ENCODE measurements at regions not wholly inside any gene's neighbourhood (a gene's known extent, or its start where the extent isn't known, plus 50 kb on each side); places are given as distances from the start of the nearest gene placed in this dataset.

DNA sequence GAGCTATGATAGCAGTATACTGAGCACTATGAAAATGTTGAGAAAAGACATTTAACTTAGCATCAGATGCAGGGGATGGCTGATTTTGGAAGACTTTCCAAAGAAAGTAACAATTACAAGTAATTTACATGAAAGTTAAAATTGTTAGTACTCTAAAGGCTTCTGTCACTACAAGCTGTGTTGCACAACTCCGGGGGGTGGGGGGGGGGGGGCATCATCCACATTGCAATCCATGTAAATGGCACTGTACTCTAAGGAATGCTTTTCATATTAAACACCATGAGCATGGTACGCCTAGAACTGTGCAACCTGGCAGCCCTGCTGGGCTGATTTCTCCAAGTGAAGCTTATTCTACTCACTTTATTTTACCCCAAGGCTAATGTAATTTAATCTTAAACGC, 363.4 kb downstream of the TMA16 start:
- DNase-seq (ENCODE audit: low spot score in 2 of 2) (no peak), ATAC-seq (ENCODE audit: low read depth) (no peak)
- Mint-ChIP-seq H3K4me3 (no peak overlapping the region), H3K9me3 (no peaks in the 10 kb centered on the region), H3K27ac (no peak overlapping the region), H3K27me3 (peaks cover 7% of the 10 kb centered on the region), H3K36me3 (no peaks in the 10 kb centered on the region), H3K4me1 (peaks cover 2% of the 10 kb centered on the region)

DNA sequence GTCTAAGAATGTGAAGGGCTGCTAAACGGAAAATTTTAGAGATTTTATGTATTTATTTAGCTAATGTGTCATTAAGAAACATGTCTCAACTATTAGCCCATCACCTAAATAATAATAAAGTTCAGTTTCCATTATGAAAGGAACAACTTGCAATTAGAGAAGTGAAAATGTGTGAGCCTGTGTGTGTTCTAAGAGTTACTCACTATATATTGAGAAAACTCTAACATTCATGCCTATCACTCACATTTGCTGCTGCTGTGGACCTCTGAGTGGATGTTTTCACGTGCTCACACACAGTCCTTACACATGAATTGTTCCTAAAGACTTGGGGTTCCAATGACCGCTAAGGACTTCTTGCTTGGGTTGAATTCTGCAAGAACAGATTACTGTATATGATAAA, 364.0 kb downstream of the TMA16 start:
- Mint-ChIP-seq H3K9me3 (no peaks in the 10 kb centered on the region), H3K36me3 (no peaks in the 10 kb centered on the region), H3K27me3 (peaks cover 9% of the 10 kb centered on the region), H3K27ac (no peak overlapping the region), H3K4me1 (peaks cover 2% of the 10 kb centered on the region), H3K4me3 (no peak overlapping the region)
- ATAC-seq (ENCODE audit: low read depth), result no peak
- DNase-seq (ENCODE audit: low spot score in 2 of 2), result no peak

DNA sequence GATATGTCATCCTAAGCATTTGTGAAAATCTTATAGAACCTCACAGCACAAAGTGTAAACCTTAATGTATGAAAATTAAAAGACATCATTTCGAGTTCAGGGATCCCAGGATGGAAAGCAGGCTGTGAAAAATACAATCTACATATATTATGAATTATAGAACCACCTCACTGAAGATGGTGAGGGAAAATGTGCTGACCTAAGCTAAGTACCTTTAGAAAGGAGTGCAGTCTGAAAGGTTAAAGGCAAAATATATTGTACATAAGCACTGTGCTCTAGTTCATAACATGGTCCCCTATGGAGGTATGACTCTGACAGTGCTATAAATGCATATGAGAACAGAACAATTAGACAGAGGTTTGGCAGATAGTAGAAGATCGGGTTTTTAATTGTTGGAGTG, 368.6 kb downstream of the TMA16 start:
- ATAC-seq (ENCODE audit: low read depth), result no peak
- H3K4me1 Mint-ChIP-seq, result peaks cover 6% of the 10 kb centered on the region
- H3K4me3 Mint-ChIP-seq, result no peak overlapping the region
- H3K27ac Mint-ChIP-seq, result no peak overlapping the region
- H3K9me3 Mint-ChIP-seq, result no peaks in the 10 kb centered on the region
- peaks cover 9% of the 10 kb centered on the region for H3K27me3 Mint-ChIP-seq
- DNase-seq (ENCODE audit: low spot score in 2 of 2), result no peak
- no peaks in the 10 kb centered on the region for H3K36me3 Mint-ChIP-seq

DNA sequence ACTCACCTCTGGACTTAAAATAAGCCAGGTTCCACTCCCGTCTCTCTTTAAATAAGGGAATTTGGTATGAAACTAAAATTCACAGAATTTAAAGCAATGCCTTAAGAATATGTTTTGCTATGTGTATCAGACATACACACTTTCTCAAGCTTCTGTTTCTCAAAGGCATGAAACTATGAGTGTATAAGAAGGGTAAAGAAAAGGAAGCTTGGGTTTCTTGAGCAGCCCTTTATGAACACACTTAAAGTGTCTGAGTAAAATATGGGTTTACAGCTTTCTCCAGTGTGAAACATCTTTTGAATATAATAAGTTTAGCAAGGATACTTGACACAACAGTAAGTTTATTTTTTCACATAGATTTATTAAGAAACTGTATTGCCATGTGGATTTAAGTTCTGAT, 370.5 kb downstream of the TMA16 start:
- Mint-ChIP-seq H3K9me3 (no peaks in the 10 kb centered on the region), H3K36me3 (no peaks in the 10 kb centered on the region), H3K27ac (no peak overlapping the region), H3K27me3 (peaks cover 4% of the 10 kb centered on the region), H3K4me1 (peaks cover 4% of the 10 kb centered on the region), H3K4me3 (no peak overlapping the region)
- DNase-seq (ENCODE audit: low spot score in 2 of 2) (no peak), ATAC-seq (ENCODE audit: low read depth) (no peak)

DNA sequence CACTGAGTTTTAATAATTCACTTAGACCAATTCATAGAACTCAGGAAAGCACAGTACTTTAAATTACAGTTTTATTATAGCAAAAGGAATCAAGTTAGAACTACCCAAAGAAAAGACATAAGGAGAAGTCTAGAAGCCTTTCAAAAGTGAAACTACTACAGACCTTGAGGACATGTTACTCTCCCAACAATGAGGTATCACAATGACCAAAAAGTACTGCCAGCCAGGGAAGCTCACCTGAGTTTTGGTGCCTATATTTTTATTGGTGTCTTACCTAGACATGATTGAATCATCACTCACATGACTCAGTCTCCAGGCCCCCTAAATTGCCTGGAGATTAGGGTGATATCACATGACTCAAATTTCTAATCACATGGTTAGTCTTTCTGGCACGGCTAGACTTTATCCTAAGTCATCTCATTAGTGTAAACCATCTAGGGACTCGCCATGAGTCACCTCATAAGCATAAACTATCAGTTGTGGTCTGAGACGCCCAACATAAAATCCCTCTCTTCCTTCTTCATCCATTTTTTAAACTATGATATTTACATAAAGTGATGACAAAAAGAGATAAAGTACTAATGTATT, 372.3 kb downstream of the TMA16 start:
- Mint-ChIP-seq H3K4me1 (peaks cover 4% of the 10 kb centered on the region), H3K4me3 (no peak overlapping the region), H3K36me3 (no peaks in the 10 kb centered on the region), H3K9me3 (no peaks in the 10 kb centered on the region), H3K27me3 (peaks cover 2% of the 10 kb centered on the region), H3K27ac (peak overlapping the region; percentile 24)
- DNase-seq (ENCODE audit: low spot score in 2 of 2) (no peak), ATAC-seq (ENCODE audit: low read depth) (peak; percentile 50)

DNA sequence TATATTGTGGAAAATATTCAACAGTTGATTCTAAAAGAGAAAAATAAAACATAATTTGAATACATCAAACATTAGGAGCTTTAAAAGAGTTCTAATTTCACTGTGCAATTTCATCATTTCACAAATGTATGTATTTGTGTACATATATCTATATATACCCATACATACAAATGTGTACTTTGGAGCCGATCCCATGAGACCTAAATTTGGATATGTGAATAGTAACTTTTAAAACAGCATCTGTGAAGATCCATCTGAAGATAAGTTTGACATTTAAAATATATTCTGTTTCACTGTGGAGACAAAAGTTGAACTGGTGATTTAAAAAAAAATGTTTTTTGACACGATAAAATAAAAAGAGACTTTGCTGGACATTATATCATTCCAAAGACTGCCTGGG, 374.0 kb downstream of the TMA16 start:
- no peak for DNase-seq (ENCODE audit: low spot score in 2 of 2)
- ATAC-seq (ENCODE audit: low read depth), result no peak
- no peak overlapping the region for H3K4me3 Mint-ChIP-seq
- no peak overlapping the region for H3K27ac Mint-ChIP-seq
- H3K4me1 Mint-ChIP-seq, result peaks cover 4% of the 10 kb centered on the region
- no peaks in the 10 kb centered on the region for H3K36me3 Mint-ChIP-seq
- H3K27me3 Mint-ChIP-seq, result no peaks in the 10 kb centered on the region
- no peaks in the 10 kb centered on the region for H3K9me3 Mint-ChIP-seq

DNA sequence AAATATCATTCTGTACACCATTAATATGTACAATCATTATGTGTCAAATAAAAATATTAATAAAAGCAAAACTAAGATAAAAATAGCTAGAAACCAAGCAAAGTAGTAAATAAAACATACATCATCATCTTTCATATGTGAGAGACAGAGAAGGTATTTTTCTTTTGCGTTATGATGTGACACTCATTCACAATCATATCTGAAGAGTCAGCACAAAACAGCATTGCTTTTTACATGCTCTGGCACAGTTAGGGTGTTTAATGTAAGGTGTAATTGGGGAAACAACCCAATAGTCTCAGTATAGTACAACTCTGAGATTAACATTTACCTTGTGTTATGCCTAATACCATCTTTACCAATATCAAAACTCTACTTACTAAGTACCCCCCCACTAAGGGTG, 376.6 kb downstream of the TMA16 start:
- DNase-seq (ENCODE audit: low spot score in 2 of 2) (no peak), ATAC-seq (ENCODE audit: low read depth) (no peak)
- no peaks in the 10 kb centered on the region for H3K9me3 Mint-ChIP-seq
- H3K36me3 Mint-ChIP-seq, result no peaks in the 10 kb centered on the region
- H3K27me3 Mint-ChIP-seq, result no peaks in the 10 kb centered on the region
- H3K4me1 Mint-ChIP-seq, result peaks cover 4% of the 10 kb centered on the region
- H3K27ac Mint-ChIP-seq, result no peak overlapping the region
- no peak overlapping the region for H3K4me3 Mint-ChIP-seq

DNA sequence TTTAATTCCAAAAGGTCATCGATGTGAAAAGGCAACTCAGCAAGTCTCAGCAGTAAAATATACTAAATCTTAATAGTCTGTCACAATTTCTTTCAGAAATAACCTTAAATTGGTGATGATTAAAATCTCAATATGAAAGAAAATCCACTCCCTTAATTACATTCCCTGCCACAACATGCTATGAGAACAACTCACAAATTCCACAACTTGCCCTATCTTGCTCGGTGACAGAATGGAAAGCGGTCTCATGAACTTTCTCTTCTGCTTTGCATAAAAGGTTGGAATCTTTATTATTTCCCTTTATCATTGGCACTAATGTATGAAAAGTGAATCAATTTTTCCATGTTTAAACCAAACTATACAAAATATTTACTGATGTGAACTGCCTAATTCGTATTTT, 380.8 kb downstream of the TMA16 start:
- Mint-ChIP-seq H3K4me3 (no peak overlapping the region), H3K27me3 (no peaks in the 10 kb centered on the region), H3K9me3 (no peaks in the 10 kb centered on the region), H3K36me3 (no peaks in the 10 kb centered on the region), H3K4me1 (no peaks in the 10 kb centered on the region), H3K27ac (peak overlapping the region; percentile 37)
- no peak for DNase-seq (ENCODE audit: low spot score in 2 of 2)
- ATAC-seq (ENCODE audit: low read depth), result no peak

DNA sequence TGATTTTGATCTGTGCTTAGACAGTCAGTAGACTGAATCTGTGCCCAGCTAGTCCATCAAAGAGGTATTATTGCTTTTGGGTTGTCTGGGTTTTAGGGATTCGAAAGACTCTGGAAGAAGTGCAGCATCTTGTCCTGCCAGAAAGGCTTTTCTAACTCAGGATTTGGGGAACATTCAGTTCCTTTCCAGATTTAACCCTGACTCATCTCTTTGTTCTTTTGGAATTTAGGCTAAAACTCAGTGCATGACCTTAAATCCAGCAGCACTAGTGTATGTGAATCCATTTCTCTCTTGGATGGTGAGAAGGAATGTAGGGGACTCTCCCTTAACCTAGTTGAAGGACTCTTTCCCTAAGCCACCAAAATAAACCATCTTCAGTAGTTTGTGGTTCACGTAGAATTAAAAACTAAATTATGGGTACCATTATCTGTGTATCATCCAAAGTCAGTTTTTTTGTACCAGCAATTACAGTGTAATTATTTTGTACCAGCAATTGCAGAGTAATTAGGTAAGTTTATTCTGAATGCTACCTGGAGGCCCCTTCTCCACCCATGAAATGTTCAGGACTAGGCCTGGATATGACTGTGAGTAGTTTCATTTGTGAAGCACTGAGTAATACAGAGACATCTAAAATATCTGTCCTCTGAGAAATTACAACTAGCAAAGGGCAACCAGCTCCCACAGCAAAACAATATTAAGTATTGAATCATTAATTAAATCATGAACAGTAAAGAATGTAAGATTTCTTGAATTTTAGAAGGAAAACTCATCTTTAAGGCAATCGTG, 384.0 kb downstream of the TMA16 start:
- no peaks in the 10 kb centered on the region for H3K36me3 Mint-ChIP-seq
- ATAC-seq (ENCODE audit: low read depth) (no peak), DNase-seq (ENCODE audit: low spot score in 2 of 2) (no peak)
- no peaks in the 10 kb centered on the region for H3K27me3 Mint-ChIP-seq
- H3K4me3 Mint-ChIP-seq, result no peak overlapping the region
- H3K9me3 Mint-ChIP-seq, result no peaks in the 10 kb centered on the region
- H3K27ac Mint-ChIP-seq, result no peak overlapping the region
- H3K4me1 Mint-ChIP-seq, result no peaks in the 10 kb centered on the region

DNA sequence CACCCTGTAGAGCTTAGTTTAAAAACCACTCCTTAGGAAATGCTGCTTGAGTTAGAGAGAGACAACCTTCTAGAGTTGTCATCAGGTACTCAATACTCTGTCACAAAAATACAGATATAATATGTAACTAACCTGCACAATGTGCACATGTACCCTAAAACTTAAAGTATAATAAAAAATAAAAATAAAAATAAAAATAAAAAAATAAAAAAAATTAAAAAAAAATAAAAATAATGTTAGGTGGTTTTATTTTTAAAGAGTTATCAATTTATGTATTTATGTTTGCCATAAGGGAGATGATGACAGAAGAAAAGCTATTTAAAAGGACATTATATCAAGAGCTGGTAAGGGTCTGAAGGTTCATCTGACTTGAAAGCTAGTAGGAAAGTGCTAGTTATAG, 397.9 kb downstream of the TMA16 start:
- no peaks in the 10 kb centered on the region for H3K4me1 Mint-ChIP-seq
- no peaks in the 10 kb centered on the region for H3K27me3 Mint-ChIP-seq
- ATAC-seq (ENCODE audit: low read depth) (no peak), DNase-seq (ENCODE audit: low spot score in 2 of 2) (no peak)
- H3K36me3 Mint-ChIP-seq, result no peaks in the 10 kb centered on the region
- H3K9me3 Mint-ChIP-seq, result peaks cover 2% of the 10 kb centered on the region
- no peak overlapping the region for H3K27ac Mint-ChIP-seq
- H3K4me3 Mint-ChIP-seq, result no peak overlapping the region

DNA sequence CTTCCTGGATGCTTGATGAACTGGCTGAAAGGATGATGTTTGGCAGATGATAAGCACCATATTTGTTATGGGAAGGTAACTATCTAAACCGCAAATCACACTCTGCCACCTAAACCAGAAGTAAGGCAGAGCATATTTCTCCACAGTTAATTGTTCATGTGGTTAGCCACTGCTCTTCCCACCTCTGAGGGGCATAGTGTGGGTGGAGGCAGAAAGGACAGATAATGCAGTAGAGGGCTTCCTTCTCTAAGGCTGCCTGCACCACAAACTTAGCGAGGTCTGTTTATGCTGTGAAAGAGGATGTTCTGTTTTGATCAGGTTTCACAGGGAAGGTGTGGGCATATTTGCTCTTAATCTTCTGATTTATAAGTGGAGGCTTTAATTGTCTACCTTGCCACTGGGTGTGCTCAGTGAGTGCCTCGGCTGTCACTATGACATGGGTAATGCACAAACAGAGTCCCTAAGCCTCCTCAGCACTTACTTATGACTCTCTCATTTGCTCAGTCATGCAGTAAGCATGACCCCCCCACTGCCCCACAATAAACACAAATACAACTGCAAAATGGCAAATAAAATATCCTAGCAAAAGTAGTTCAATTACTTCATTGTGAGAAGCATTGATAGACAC, 401.0 kb downstream of the TMA16 start:
- ATAC-seq (ENCODE audit: low read depth) (peak; percentile 22), DNase-seq (ENCODE audit: low spot score in 2 of 2) (no peak)
- Mint-ChIP-seq H3K27me3 (no peaks in the 10 kb centered on the region), H3K27ac (no peak overlapping the region), H3K36me3 (no peaks in the 10 kb centered on the region), H3K4me1 (no peaks in the 10 kb centered on the region), H3K9me3 (peaks cover 2% of the 10 kb centered on the region), H3K4me3 (no peak overlapping the region)

DNA sequence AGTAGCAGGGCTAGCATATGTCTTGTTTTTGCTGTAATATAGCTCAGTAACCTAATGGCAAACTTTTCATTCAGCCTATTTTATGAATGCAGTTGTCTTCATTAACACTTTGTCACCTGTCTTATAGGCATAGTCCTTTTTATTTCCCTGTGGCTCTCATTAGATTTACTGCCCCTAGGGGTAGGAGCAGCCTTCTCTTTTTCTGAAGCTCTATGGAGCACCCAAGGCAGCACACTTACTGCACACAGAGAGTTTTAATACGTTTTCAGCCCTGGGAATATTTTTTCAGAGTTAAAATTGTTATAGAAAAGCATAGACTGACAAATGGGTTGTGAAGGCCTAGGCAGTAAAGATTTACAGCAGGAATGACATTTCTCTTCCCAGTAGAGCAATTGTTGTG, 406.8 kb downstream of the TMA16 start:
- H3K36me3 Mint-ChIP-seq, result no peaks in the 10 kb centered on the region
- no peak overlapping the region for H3K4me3 Mint-ChIP-seq
- peaks cover 2% of the 10 kb centered on the region for H3K9me3 Mint-ChIP-seq
- DNase-seq (ENCODE audit: low spot score in 2 of 2), result no peak
- ATAC-seq (ENCODE audit: low read depth), result no peak
- H3K4me1 Mint-ChIP-seq, result no peaks in the 10 kb centered on the region
- peaks cover 2% of the 10 kb centered on the region for H3K27me3 Mint-ChIP-seq
- no peak overlapping the region for H3K27ac Mint-ChIP-seq

DNA sequence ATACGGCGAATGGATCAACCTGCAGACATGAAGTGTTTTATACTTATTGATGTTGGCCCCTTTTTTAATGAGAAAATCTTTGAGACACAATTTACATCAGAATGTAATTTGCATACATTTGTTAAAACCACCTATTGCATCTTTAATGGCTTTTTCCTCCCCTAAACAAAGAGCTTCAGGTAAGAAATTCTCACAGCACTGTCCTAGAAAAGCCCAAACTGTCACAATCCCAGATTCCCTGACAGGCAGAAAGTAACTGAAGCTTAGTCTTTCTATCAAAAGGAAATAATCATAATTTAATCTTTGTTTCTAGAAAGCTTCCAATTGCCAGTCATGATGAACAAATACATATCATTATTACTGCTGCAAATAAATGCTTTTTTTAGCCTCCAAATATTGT, 407.9 kb downstream of the TMA16 start:
- Mint-ChIP-seq H3K36me3 (no peaks in the 10 kb centered on the region), H3K9me3 (no peaks in the 10 kb centered on the region), H3K27me3 (peaks cover 2% of the 10 kb centered on the region), H3K4me3 (no peak overlapping the region), H3K27ac (no peak overlapping the region), H3K4me1 (no peaks in the 10 kb centered on the region)
- DNase-seq (ENCODE audit: low spot score in 2 of 2) (no peak), ATAC-seq (ENCODE audit: low read depth) (no peak)

DNA sequence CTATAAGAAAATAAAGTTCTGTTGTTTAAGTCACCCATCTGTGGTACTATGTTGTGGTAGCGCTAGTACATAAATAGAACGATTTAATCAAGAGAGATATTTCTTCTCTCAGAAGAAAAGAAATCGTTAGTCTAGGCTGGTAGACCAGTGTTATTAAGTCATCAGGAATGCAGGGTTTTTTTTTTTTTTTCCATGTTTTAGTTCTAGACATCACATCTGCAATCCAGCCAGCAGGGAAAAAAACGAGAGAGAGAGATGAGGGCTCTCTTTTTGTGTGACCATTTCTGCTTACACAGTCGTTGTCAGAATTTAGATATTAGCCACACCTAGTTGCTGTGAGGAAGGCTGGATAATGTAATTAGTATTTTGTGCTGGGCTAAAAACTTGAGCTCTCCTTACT, 417.4 kb downstream of the TMA16 start:
- Mint-ChIP-seq H3K36me3 (no peaks in the 10 kb centered on the region), H3K27me3 (peaks cover 4% of the 10 kb centered on the region), H3K27ac (no peak overlapping the region), H3K4me1 (no peaks in the 10 kb centered on the region), H3K4me3 (no peak overlapping the region), H3K9me3 (no peaks in the 10 kb centered on the region)
- DNase-seq (ENCODE audit: low spot score in 2 of 2) (no peak), ATAC-seq (ENCODE audit: low read depth) (no peak)

DNA sequence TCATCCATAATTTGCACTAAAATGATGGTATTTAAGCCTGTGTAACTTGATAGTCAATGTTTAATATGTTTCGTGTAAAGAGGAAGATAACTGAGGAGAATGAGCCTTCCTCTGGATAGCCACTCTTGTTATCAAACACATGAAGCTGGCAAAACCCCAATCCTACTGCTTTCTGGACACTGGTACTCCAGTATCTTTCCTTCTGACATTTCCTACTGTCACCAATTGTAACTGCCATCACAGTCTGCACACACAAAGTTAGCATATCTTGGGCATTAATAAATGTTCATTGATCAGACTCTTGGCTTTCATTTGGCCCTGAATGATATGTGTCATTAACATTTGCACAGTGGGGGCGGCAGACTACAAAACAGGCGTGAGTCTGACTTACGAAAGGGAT, 419.1 kb downstream of the TMA16 start:
- H3K9me3 Mint-ChIP-seq, result no peaks in the 10 kb centered on the region
- no peak overlapping the region for H3K4me3 Mint-ChIP-seq
- H3K27ac Mint-ChIP-seq, result no peak overlapping the region
- ATAC-seq (ENCODE audit: low read depth) (no peak), DNase-seq (ENCODE audit: low spot score in 2 of 2) (no peak)
- H3K36me3 Mint-ChIP-seq, result no peaks in the 10 kb centered on the region
- H3K4me1 Mint-ChIP-seq, result no peaks in the 10 kb centered on the region
- peaks cover 5% of the 10 kb centered on the region for H3K27me3 Mint-ChIP-seq
